ENCODE measurements at regions not wholly inside any gene's neighbourhood (a gene's known extent, or its start where the extent isn't known, plus 50 kb on each side); places are given as distances from the start of the nearest gene placed in this dataset.
A peak's percentile ranks its signal among the peaks of the same experiment; 100 is the strongest.
"Not testable (repeated sequence)": the region's sequence is repeated elsewhere in the genome, so short reads cannot be mapped to it uniquely, and the experiment has no call there.

DNA sequence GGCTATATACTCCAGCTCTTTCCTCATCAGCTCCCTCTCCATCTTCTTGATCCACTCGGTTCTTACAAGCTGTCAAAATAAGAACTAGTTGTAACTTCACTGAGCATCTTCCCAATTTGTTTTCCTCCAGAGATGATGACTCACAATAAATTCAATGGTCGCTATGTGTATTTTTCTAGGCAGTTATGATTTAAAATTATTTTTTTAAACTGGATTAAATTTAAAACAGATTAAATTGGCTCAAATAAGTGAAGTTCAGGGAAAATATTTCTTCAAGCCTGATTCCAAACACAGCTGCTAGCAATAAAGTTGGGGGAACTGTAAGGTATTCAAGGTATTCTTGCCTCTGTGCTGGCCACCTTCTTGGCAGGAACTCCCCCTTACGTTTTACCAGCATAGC, 717.7 kb upstream of the USP15 start:
- no peak for DNase-seq (ENCODE audit: low read depth)

DNA sequence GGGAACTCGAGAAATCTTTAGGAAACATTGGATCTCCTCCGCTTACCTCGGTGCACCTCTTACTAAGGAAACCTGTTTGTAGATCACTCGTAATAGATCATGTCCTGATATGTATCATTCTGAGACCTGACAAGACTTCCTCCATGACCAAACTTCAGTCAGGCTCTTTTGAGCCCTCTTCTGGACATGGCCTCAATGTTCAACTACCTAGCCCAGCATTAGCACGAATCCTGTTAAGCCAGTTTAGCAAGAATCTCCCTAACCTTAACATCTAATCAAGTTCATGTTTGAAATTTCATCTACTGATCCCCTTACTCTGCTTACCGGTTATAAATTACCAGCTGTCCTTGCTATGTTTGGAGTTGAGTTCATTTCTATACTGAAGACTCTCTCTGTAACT, 713.9 kb upstream of the USP15 start:
- peak; percentile 7 for DNase-seq (ENCODE audit: low read depth)

DNA sequence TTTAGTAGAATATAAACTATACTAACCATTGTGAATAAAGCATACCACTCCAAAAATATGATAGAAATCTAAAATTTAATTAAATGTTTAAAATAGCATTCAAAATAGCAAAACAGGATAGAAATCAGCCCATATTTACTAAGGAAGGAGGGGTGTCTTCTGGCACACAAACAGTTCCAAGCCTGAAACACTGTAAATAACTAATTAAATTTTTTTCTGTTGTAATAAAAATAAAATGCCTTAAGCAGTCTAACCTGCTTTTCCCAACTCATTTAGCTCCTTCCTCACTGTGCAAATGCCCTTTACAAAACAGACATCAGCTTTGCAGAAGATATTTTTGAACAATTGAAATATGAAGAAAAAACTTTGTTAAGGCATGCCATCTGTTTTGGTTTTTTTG, 707.1 kb upstream of the USP15 start:
- DNase-seq (ENCODE audit: low read depth), result no peak

DNA sequence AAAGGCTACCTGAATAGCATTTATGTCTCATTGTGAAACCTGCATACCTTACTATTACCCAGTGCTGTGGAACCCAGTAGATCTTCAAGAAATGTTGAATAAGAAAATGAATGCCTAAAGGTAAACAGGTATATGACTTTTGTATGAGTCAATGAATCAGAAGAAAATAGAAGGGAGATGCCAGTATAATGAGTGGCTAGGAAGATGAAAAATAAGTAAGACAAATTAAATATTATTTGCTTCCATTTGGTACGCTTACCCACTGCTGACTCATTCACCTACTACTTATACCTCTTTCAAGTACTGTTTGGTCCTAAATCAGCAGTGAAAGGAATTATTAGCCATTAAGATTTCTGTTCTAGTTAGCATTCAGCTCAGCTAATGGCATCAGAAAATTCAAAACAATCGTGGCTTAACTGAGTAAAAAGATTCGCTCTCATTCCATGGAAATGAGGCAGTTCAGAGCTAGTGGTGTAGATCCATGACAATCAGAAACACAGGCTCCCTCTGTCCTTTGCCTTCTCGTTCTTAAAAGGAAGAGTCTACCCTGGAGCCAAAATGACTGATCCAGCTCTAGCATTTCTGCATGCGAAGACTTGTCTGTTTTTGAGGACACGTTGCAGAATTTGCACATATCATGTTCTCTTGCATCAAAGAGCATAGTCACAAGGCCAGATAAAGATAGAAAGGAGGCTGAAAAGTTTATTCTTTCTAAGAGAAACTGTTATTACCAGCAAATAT, 705.8 kb upstream of the USP15 start:
- DNase-seq (ENCODE audit: low read depth), result no peak

DNA sequence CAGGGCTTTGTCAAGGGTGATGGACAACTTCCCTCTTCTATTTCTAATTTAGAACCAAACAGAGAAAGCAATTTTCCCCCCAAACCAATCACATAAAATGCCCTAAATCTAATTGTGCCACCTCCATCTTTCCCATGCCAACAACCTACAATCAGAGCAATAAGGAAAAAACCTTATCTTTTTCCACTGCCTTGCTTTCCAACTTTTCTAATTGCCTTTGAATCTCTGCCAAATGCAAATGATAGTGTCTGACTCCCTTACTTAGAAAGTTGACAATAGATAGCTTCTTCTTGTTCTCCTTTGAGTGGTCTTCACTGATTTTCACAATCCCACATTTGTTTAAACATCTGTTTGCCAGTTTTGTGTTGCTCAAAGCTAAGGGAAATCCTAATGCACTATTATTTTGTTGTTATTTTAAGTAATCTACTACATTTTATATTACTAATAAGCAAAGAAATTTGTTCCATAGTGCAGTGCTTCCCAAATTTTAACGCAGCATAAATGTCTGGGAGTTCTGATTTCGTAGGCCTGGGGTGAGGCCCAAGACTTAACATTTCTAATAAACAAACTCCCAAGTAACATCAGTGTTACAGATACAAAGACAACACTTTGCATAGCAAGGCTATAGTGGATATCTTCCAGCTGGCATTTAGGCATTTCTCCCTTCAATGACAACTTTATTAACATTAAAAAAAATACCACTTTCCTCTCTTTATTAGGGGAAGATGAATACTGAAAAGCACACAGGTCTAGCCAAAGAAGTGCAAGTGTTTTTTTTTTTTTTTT, 696.3 kb upstream of the USP15 start:
- DNase-seq (ENCODE audit: low read depth), result no peak

DNA sequence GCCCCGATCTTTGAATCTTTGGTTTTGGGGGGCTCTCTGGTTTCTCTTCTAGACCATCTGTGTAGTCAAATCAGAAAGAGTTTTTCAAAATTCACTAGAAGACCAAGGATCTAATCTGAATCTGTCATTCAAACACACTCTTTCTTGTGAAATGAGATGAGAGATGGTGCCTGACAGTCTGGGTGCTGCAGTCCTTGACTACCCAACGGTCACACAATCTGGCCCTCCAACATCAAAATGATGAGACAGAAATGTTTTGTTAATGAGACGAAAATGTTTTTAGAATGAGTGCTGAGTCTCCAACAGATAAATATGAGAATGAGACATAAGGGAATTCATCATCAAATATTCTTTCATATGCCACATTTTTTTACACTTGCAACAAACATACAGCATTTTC, 695.7 kb upstream of the USP15 start:
- no peak for DNase-seq (ENCODE audit: low read depth)

DNA sequence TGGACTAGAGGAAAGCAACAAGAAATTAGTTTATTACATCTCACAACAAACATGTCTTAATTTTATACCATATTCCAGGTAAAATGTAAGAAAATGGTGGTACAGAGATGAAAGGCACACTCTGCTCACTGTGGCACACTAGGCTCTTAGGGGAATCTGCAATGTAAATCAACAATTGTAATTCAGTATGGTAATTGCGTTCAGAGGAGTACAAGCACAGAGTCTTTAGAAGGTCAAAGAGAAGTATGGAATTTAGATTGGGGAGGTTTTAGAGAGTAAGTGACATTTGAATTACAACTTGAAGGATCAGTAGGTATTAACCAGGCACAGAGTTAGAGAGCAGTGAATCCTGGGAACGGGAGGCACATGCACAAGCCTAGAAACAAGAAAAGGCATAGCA, 694.0 kb upstream of the USP15 start:
- no peak for DNase-seq (ENCODE audit: low read depth)

DNA sequence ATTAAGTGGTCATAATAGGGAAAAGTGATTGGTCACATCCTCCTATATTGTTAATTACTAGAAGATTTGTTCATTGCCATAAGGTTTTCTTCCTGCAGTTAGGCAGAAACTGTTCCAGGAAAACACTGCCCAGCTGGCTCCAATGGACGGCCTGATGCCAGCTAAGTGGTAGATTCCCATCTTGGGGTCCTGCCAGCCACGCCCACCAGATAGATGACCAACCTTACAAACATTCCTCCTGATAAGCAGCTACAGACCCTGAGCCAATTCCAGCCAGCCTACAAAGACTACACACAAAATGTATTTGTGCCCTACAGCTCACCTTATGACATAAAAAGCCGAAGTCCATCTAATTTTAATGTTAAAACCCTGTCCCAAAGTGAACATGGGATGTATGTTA, 685.9 kb upstream of the USP15 start:
- peak; percentile 3 for DNase-seq (ENCODE audit: low read depth)

DNA sequence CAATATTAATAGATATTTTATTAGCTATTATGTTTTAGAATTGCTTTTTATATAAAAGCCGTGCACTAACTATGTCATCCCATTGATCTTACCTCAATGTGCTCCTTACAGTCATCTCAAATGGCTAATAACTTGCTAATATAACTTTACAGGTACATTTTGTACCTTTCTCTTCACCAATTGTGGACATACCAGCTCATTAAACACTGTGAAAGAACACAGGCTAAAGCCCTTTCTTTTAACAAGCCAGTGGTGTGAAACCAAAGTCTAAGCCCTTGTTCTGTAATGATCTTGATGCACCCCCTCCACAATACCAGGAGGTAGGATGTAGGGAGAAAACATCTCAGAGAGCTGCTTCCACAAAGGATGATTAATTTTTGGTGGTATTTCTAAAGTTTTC, 675.3 kb upstream of the USP15 start:
- no peak for DNase-seq (ENCODE audit: low read depth)

DNA sequence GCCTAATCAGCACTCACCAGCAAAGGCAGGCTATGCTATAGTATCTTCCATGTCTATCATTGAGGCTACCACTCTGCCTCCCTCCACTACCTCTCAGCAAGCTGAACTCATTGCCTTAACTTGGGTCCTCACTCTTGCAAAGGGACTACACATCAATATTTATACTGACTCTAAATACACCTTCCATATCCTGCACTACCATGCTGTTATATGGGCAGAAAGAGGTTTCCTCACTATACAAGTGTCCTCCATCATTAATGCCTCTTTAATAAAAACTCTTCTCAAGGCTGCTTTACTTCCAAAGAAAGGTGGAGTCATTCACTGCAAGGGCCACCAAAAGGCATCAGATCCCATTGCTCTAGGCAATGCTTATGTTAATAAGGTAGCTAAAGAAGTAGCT, 669.3 kb upstream of the USP15 start:
- not testable (repeated sequence) for DNase-seq (ENCODE audit: low read depth)

DNA sequence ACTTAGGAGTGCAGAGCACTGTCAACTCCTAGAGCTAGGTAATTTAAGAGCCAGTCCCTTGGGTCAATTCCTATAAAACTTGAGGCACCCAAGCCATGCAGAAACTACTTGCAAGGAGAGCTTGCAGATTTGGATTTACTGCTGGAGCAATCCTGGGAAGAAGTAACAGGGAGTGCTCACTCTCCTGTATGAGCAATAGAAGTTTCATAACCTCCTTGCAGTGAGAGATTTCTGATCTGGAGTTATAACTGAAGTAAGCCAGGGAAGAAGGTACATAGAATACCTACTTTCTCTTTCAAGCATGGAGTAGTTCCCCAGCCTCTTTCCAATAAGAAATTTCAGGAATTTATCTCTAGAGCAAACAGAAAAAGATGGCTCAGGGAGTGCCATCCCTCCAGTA, 650.1 kb upstream of the USP15 start:
- no peak for DNase-seq (ENCODE audit: low read depth)

DNA sequence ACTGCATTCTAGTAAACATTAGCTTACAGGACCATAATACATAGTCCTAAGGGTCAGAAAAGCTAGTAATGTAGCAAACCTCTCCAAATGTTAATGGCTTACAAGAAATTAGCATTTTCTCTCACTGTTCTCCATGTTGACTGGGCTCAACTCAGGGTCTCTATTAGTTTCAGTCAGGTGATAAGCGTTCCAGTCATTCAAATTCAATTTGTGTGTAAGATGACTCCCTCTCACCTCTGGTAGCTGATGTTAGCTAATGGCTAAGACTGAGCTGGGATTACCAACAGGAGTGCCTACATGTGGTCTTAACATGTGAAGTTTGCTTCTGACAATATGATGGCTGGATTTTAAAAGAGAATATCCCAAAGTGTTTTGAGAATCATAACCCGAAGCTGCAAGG, 630.5 kb upstream of the USP15 start:
- DNase-seq (ENCODE audit: low read depth), result no peak

DNA sequence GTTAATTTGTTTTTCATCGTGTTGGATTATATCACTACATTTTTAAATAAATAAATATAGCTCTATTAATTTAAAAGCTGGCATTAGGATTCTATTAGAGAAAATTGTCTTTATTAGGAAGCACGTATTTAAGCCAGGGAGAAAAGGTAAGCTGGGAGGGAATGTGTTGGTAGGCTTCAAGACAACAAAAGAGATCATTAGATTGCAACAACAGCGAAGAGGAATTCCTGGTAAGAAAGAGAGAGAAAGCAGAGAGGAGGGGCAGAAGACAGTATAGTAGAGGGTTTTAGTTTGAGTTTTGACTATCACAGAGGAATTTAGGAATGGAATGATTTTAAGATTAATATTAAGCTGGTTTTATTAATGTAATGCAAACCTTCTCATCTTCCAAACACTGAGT, 613.6 kb upstream of the USP15 start:
- no peak for DNase-seq (ENCODE audit: low read depth)

DNA sequence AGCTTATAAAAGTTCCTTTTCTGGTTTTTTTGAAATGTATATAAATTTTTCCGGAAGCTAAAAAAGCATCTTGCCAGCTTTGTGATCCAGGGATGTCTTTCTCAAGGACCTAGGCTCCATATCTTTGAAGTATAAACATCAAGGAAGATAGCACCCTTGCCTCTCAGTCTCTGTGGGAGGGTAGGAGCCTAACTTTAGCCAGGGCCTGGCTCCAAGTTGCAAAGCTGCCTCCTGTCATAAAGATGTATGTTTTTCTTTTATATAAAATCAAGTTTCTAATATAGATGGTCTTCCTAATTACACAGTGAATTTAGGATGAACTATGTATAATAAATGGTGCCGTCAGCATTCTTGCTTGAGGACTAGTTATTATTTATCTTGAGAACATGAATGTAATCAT, 612.6 kb upstream of the USP15 start:
- no peak for DNase-seq (ENCODE audit: low read depth)

DNA sequence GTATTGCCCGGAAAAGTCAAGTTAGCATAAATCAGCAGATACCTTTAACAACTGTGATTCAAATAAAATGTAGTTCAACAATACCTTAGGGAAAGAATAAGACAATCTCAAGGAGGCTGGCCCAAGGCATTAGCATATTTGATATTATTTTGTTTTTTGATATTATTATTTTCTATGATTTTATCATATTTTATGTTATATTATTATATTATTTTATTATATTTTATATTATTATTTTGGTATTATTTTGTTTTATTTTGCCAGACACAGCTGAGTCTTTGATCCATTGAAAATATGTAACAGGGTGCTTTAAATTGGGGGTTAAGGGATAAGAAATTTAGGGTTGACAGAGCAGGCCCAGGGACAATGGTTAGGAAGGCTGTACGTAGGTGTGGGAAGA, 607.9 kb upstream of the USP15 start:
- no peak for DNase-seq (ENCODE audit: low read depth)

DNA sequence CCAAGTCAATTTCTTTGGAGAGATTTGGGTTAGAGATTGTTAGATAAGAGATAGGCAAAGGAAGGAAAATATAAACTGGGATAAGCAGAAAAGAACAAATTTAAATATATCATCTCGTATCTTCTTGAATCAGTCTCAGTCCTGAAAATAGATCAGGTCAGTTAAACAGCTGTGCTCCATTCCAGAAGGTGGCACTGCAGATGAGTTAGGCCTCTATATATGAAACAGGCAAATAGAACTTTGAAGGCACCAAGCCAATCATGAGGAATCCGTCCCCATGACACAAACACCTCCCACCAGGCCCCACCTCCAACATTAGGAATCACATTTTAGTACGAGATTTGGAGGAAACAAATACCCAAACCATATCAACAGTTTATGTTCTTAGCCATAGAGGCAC, 605.5 kb upstream of the USP15 start:
- DNase-seq (ENCODE audit: low read depth), result peak; percentile 55

DNA sequence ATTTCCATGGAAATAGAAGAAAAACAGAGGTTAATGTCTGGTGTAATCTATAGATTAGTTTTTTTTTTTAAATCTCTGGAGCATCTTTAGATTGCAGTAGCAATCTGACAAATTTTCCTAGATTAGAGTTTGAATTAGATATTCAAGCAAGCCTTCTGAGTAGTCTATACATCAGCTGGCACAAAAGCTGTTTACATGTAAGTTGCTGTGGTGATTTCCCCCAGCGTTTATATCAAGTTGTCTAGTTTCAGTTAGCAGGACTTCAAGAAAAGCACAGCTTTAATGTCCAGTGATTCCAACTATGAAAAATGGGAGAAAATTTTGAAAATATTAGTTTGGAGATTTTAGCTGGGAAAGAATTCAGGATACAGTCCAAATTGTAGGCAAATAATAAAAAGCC, 605.0 kb upstream of the USP15 start:
- DNase-seq (ENCODE audit: low read depth), result no peak

DNA sequence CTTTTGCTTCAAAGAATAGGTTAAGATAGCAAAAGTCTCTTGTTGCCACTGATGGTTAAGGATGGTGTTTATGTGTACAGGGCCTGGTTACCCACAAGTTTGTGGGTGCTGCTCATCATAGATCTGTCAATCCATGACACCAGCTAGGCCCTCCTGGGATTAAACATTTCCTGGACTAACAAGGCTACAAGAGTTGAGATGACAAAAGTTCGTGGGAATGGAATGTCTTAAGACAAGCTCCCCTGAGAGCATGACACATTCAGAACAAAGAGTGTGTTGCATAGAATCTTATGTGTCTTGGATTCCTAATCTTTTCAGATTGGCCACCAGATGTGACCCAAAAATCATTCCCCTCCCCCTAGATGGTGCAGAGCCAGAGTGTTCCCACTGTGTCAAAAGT, 592.5 kb upstream of the USP15 start:
- peak; percentile 40 for DNase-seq (ENCODE audit: low read depth)

DNA sequence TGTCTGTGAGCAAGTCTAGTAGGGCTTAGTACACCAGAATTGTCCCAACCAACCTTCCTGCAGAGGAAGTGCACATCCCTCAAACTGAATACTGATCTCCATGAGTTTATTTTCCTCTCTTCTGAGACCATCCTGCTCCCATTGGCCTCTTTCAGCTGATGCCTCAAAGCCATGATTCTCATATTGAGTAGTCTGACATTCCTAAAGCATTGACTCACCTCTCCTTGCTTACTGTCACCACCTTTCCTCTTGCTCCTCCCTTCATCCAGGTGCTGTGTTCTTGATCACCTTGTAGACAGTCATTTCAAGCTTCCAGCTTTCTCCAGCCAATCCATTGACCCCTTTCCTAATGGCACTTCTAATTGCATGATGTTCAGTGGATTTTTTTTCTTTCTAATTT, 583.7 kb upstream of the USP15 start:
- no peak for DNase-seq (ENCODE audit: low read depth)

DNA sequence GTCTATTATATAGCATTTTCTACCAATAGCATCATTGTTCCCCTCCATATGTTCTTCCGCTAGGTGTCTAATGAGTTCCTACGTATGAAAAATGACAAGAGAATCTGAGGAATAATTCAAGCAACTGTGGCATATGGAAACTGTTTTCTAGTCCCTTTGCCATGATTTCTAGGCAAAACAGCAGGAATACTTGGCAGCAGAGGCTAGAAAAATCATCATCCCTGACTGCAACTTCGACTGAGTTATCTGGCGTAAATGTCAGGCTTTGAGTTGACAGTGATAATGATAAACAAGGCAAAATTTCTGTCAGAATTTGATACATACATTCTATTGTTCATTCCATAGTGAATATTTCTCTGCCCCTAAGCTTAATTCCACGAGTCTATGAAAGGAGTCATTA, 572.8 kb upstream of the USP15 start:
- DNase-seq (ENCODE audit: low read depth), result no peak

DNA sequence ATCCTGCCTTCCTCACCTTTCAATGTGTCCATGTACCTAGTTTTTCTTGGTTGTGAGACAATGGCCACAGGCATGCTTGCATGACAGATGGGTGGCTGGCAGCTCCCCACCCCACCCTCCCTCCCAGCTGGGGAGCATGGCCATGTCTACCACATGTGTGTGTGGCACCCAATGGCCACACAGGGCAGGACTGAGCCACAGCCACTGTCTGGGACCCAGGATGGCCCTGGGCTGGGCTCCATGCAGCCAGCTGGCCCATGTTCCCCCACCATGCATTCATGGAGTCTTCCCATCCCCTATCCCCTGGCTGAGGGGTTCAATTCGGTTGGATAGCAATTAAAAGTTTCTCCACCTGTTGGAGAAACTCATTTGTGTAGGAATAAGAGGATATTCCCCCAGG, 566.0 kb upstream of the USP15 start:
- no peak for DNase-seq (ENCODE audit: low read depth)

DNA sequence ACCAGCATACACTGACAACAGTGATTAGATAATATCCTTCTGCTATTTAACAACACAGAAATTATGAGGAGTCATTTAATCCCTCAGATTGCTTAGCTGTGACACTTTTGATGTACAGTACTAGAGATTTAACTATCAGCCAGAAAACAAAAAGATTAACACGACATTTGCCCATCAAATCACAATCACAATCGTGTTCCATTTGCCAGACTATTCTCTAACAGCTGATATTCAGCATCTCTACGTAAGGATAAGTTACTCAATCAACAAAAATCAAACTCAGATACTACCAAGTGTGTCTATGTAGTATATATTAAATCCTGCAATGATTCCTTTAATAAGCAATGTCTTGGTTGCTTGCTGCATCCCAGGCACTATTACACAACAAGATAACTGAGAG, 558.7 kb upstream of the USP15 start:
- no peak for DNase-seq (ENCODE audit: low read depth)

DNA sequence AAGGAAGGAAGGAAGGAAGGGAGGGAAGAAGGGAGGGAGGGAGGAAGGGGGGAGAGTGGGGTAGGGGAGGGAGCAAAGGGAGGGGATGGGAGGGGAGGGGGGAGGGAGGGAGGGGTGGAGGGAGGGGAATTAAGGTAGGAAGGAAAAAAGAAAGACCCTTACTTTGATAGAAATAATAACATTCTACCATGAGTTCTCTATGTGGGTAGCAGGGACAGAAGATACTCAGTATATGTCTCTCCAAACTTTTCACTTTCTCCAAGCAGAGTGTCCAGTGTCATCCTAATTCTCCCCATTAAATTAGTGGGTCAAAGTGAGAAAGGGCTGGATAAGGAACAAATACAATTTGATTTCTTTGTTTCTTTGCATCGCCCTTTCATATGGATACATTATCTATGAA, 553.4 kb upstream of the USP15 start:
- no peak for DNase-seq (ENCODE audit: low read depth)

Measured in HT1080 (cell line).